Muscle of leg (tissue), 3 donors: ENCODE measurements at regions not wholly inside any gene's neighbourhood (a gene's known extent, or its start where the extent isn't known, plus 50 kb on each side); places are given as distances from the start of the nearest gene placed in this dataset.

Experiments
- DNase-seq: peaks from one replicate; pipeline ENCODE4 v3.0.0; 2013
- H3K27ac ChIP-seq: one replicate; pipeline ENCODE4 v1.5.1; 2013; ENCODE audit warnings: mild to moderate bottlenecking, low read length, control low read depth
- H3K27me3 ChIP-seq: one replicate; pipeline ENCODE4 v1.6.1; 2013; ENCODE audit warnings: low read length; ENCODE audit not compliant: control insufficient read depth, insufficient read depth
- H3K36me3 ChIP-seq: one replicate; pipeline ENCODE4 v1.6.1; 2013; ENCODE audit warnings: low read length; ENCODE audit not compliant: control insufficient read depth, insufficient read depth
- H3K4me1 ChIP-seq: one replicate; pipeline ENCODE4 v1.6.1; 2013; ENCODE audit warnings: low read length; ENCODE audit not compliant: control insufficient read depth, insufficient read depth
- H3K4me3 ChIP-seq: one replicate; pipeline ENCODE4 v1.5.1; 2013; ENCODE audit warnings: low read length, control low read depth
- H3K9me3 ChIP-seq: replicated peaks from 2 replicates; pipeline ENCODE4 v1.6.1; 2013; ENCODE audit warnings: low read depth, low read length; ENCODE audit not compliant: control insufficient read depth
- WGBS: methylation state at CpG from one replicate; pipeline ENCODE4 v1.1.5; 2013; ENCODE audit warnings: missing lambda C conversion rate; ENCODE audit not compliant: insufficient coverage; 5-methylcytosine and 5-hydroxymethylcytosine counted together

DNA sequence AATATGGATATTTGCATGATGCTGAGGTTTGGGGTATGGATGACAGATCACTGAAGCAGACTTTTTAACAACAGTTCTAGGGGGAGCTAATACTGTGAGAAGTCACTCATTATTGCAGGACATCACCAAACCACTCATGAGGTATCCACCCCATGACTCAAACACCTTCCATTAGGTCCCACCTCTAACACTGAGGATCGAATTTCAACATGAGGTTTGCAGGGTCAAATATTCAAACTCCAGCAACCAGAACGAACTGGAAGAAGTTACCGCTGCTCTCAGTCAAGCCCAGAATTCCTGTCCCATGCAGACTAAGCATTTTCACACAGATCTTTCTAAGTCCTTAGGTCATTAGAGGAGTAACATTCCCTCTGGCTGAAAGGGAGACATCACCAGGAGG, 758.9 kb downstream of the UQCRFS1 start:
- DNase-seq: no peak
- H3K4me1 ChIP-seq: no peaks in the 10 kb centered on the region
- WGBS: no CpG with 5 or more reads among the region's 3 CpGs

DNA sequence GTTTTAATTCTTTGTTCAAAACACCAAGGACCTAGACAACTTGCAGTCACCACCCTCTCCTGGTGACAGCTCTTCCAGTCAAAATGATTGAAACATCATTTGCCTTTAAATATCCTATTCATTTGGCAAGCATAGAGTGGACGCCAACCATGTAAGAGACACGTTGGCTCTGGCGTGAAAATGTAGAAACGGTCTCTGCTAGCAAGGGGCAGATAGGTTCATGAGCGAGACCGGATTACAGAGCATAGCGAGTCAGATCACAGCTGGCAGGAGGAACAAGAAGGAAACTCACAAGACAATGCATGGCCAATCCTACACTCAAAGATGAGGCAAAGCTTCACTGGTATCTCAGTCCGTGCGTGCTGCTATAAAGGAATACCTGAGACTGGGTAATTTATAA, 759.5 kb downstream of the UQCRFS1 start:
- Histone ChIP-seq H3K27ac (no peak overlapping the region), H3K4me1 (no peaks in the 10 kb centered on the region), H3K4me3 (no peak overlapping the region), H3K9me3 (no peaks in the 10 kb centered on the region), H3K36me3 (no peaks in the 10 kb centered on the region), H3K27me3 (no peaks in the 10 kb centered on the region)
- WGBS: 79% methylated on average over 8 of the region's 9 CpGs
- DNase-seq: no peak

More for the DNA sequence above, 758.9 kb downstream of the UQCRFS1 start:
- no peak overlapping the region for H3K27ac ChIP-seq
- no peaks in the 10 kb centered on the region for H3K27me3 ChIP-seq
- H3K4me3 ChIP-seq: no peak overlapping the region
- no peaks in the 10 kb centered on the region for H3K9me3 ChIP-seq
- H3K36me3 ChIP-seq: no peaks in the 10 kb centered on the region

DNA sequence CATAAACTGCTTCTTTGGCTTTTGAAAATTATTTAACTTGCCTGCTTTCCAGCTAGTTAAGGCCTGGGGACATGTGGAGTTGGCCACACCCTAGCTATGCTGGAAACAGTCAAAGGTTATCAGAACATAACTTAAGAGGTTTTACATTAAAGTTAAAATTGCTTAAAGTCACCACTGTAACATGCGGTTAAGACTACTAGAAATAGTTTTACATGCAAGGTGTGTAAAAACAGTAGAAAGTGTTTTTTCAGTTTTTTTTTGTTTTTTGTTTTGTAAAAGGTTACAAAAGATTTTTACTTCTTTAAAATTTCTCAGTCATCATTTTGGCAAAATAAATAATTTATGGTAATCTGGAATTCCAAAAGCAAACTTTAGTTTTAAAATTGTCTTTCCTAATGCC, 763.1 kb downstream of the UQCRFS1 start:
- DNase-seq: no peak
- no peaks in the 10 kb centered on the region for H3K27me3 ChIP-seq
- H3K4me3 ChIP-seq: no peak overlapping the region
- WGBS: no CpG with 5 or more reads among the region's 1 CpG
- H3K4me1 ChIP-seq: no peaks in the 10 kb centered on the region
- H3K27ac ChIP-seq: no peak overlapping the region
- no peaks in the 10 kb centered on the region for H3K9me3 ChIP-seq
- no peaks in the 10 kb centered on the region for H3K36me3 ChIP-seq

DNA sequence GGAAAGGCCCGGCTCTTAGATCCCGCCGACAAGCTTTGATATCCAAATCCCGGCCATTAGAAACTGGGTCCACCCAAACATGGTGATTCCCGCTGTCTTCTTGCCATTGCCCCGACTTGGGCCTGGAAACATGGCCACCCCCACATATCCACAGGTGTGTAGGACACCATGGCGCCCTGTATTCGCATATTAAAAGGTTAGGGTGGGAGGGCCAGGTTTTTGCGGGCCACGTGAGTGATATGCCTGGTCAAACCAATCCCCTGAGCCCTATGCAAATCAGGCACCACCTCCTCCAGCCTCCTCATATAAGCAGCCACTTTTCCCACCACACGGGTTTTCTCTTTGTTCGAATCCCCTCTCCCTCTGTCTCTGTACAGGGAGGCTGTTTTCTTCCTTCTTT, 766.4 kb downstream of the UQCRFS1 start:
- 79% methylated on average over 8 of the region's 12 CpGs for WGBS
- no peak for DNase-seq

DNA sequence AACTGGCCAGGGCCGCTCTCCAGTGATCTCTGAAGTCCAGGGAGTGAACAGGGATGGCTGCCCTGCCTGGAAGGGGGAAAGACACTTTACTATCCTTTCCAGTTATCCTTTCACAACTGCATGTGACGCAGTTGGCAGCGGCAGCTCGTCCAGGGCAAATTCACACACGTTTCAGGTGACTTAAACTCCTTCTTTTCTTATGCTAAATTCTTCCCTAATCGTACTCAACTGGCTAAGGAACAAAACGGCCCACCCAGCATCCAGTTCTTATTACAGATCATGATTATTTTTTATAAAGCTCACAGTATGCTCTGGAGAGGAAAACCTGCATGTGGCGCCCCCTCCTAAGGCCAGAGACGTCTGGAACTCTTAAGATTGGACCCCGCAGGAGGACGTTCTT, 767.1 kb downstream of the UQCRFS1 start:
- Histone ChIP-seq H3K4me3 (no peak overlapping the region), H3K4me1 (no peaks in the 10 kb centered on the region), H3K9me3 (no peaks in the 10 kb centered on the region), H3K27me3 (no peaks in the 10 kb centered on the region), H3K36me3 (no peaks in the 10 kb centered on the region), H3K27ac (no peak overlapping the region)
- DNase-seq: peak; percentile 17
- WGBS: 54% methylated on average over 5 of the region's 11 CpGs

More for the DNA sequence above, 766.4 kb downstream of the UQCRFS1 start:
- Histone ChIP-seq H3K4me3 (no peak overlapping the region), H3K27me3 (no peaks in the 10 kb centered on the region), H3K36me3 (no peaks in the 10 kb centered on the region), H3K4me1 (no peaks in the 10 kb centered on the region), H3K9me3 (no peaks in the 10 kb centered on the region), H3K27ac (no peak overlapping the region)

DNA sequence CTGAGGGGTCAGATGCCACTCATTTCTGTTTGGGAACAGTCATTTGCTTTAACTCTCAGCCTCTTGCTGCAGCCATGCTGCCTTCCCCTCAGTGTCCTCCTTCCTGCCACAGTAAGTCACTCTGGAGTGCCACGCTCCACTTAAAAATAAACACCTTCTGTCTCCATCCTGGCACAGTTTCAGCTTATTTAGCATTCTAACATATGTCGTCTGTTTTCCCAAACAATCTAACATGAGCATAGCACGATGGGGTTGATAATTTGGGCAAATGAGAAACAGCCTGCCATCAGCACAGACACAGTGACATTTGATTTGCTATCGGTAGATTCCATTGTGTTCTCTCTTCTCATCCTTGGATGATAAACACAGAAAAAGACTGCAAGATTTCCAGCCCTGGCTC, 768.6 kb downstream of the UQCRFS1 start:
- WGBS: 63% methylated on average over 1 of the region's 4 CpGs
- Histone ChIP-seq H3K36me3 (no peaks in the 10 kb centered on the region), H3K9me3 (no peaks in the 10 kb centered on the region), H3K4me1 (no peaks in the 10 kb centered on the region), H3K4me3 (no peak overlapping the region), H3K27me3 (no peaks in the 10 kb centered on the region), H3K27ac (no peak overlapping the region)
- no peak for DNase-seq

DNA sequence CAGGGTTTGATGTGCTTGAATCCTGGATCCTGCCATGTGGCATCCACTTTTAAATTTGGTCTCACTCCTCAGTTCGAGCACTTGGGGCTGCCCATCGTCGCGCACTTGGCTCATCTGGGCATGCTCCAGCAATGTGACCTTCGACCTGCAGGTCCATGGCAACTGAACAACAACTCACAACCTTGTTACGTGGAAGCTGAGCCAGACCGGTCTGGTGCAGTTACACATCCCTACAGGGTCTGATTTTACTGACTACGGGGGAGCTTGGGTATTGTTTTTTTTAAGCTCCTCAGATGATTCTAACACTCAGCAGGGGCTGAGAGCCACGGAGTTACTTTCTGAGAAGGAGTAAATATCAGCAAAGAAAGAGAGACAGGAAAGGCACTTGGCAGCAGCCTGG, 769.6 kb downstream of the UQCRFS1 start:
- H3K27ac ChIP-seq: no peak overlapping the region
- no peaks in the 10 kb centered on the region for H3K27me3 ChIP-seq
- DNase-seq: no peak
- no peak overlapping the region for H3K4me3 ChIP-seq
- 53% methylated on average over 6 of the region's 9 CpGs for WGBS
- H3K4me1 ChIP-seq: no peaks in the 10 kb centered on the region
- no peaks in the 10 kb centered on the region for H3K36me3 ChIP-seq
- H3K9me3 ChIP-seq: no peaks in the 10 kb centered on the region

DNA sequence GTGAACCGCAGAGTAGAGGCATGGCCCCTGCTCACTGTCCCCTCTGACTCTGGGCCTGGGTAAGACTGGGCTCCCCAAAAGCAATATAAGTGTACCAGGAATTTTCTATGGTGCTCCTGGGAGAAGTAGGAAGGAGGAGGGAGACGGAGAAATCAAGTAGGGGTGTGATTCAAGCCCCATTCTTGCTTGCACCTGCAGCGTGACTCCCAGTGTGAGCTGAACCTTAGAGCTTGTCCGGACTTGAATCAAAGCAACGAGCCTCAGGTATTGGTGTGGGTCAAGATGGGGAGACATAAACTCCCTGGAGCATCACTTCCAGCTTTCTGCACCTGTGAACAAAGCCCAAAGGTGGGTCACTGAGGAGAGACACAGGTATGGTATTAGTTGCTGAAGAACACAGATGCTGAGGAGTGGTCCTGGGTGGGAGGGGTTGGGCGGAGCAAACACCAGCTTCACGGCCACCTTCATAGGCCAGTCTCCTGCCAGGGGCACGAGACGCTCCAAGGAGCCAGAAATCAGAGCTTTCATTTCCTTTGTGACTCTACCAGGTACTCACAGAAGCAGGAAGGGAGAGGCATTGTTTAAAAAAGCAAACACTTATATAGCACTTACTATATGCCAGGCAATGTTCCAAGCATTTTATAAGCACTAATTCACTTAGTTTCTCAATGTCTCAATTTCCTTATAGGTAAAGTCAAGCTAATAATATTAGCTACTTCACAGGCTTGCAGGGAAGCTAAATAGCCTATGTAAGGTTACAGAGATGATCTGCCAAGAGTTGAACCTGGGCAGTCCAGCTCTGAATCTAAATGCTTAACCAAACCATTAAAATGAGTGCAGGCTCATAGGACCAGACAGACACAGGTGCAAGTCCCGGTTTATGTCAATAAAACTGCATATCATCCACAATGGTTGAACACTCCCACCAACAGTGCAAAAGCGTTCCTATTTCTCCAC, 775.3 kb downstream of the UQCRFS1 start:
- Histone ChIP-seq H3K36me3 (no peaks in the 10 kb centered on the region), H3K4me1 (peaks cover 5% of the 10 kb centered on the region), H3K27ac (no peak overlapping the region), H3K27me3 (no peaks in the 10 kb centered on the region), H3K9me3 (no peaks in the 10 kb centered on the region), H3K4me3 (no peak overlapping the region)
- WGBS: 81% methylated on average over 4 of the region's 11 CpGs
- no peak for DNase-seq

DNA sequence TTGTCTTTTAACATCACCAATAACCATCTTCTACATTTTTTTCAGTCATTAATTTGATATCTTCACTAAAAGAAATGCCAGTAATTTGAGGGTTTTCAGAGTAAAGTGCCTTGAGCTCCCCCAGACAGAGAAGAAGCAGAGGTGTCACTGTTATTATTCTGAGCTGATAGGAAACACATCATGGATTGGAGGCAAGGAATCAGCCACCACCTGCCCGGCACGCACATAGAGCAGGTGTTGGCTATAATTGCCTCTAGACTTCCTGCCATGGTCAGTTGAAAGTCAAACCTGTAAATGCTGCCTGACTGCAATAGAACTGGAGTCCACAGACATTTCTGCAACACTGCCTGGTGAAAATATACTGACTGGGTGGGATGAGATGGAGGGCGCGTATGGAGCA, 776.6 kb downstream of the UQCRFS1 start:
- H3K27ac ChIP-seq: no peak overlapping the region
- WGBS: 59% methylated on average over 2 of the region's 4 CpGs
- DNase-seq: no peak
- no peaks in the 10 kb centered on the region for H3K9me3 ChIP-seq
- H3K27me3 ChIP-seq: no peaks in the 10 kb centered on the region
- peaks cover 5% of the 10 kb centered on the region for H3K4me1 ChIP-seq
- no peaks in the 10 kb centered on the region for H3K36me3 ChIP-seq
- no peak overlapping the region for H3K4me3 ChIP-seq

DNA sequence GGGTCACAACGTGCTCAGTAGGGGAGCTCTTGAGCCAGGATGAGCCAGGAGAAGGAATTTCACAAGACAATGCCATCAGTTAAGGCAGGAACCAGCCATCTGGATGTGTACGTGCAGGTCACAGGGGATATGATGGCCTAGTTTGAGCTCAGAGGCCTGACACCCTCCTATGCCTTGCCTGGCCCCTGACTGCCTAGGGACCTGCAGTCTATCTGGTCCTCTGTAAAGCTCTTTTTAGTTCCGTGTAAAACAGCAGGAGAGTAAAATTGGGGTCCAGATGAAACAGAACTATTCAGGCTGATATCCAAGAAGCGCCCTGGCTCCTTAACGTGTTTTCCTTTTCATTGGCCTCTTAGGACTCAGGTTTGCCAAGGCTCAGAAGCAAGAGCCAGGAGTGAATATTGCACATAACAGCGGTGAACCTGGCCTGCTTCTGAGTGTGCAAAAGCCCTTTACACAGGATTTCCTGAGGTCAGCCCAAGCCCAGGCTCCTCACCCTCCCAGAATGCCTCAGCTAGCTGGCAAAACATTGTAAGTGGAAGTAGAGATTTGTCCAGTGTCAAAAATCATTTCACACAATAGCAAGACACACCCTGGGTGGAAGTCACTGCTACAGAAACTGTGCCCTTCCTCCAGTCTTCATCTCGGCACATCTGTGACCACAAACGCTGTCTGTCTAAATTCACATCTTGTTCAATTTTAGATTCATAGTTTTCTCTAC, 777.2 kb downstream of the UQCRFS1 start:
- WGBS: 26% methylated on average over 5 of the region's 8 CpGs
- H3K4me3 ChIP-seq: no peak overlapping the region
- peaks cover 5% of the 10 kb centered on the region for H3K4me1 ChIP-seq
- H3K27ac ChIP-seq: no peak overlapping the region
- H3K9me3 ChIP-seq: no peaks in the 10 kb centered on the region
- no peaks in the 10 kb centered on the region for H3K27me3 ChIP-seq
- H3K36me3 ChIP-seq: no peaks in the 10 kb centered on the region
- DNase-seq: peak; percentile 41
